ENCODE measurements at regions not wholly inside any gene's neighbourhood (a gene's known extent, or its start where the extent isn't known, plus 50 kb on each side); places are given as distances from the start of the nearest gene placed in this dataset.

GRCh38 chr2:60025496-60025895, 528.0 kb downstream of the BCL11A start:
- POLR2A ChIA-PET, result no interaction called here
- CTCF ChIA-PET, result no interaction called here

GRCh38 chr2:60023256-60023985, 530.0 kb downstream of the BCL11A start:
- CTCF ChIA-PET, result no interaction called here
- POLR2A ChIA-PET, result no interaction called here

GRCh38 chr2:60007671-60008070, 545.8 kb downstream of the BCL11A start:
- CTCF ChIA-PET, result no interaction called here
- POLR2A ChIA-PET, result no interaction called here

- ChIA-PET CTCF (no interaction called here), POLR2A (no interaction called here)
Observed at GRCh38 chr2:60003076-60003475, 550.4 kb downstream of the BCL11A start.

- CTCF ChIA-PET, result no interaction called here
- POLR2A ChIA-PET, result no interaction called here
Observed at GRCh38 chr2:60002183-60002867, 551.1 kb downstream of the BCL11A start.

GRCh38 chr2:60000686-60001085, 552.8 kb downstream of the BCL11A start:
- CTCF ChIA-PET, result no interaction called here
- POLR2A ChIA-PET, result no interaction called here

- ChIA-PET POLR2A (no interaction called here), CTCF (no interaction called here)
Observed at GRCh38 chr2:59998324-59998723, 555.1 kb downstream of the BCL11A start.

GRCh38 chr2:59997371-59997770, 556.1 kb downstream of the BCL11A start:
- POLR2A ChIA-PET, result no interaction called here

GRCh38 chr2:59996855-59997254, 556.6 kb downstream of the BCL11A start:
- ChIA-PET POLR2A (no interaction called here), CTCF (no interaction called here)

More at GRCh38 chr2:59997371-59997770, 556.1 kb downstream of the BCL11A start:
- CTCF ChIA-PET, result interaction anchor here (0.6 kb wide), 1 partner anchor 24 kb away, joined by 3 read pairs; no protein-coding TSS in a partner anchor

GRCh38 chr2:59993726-59994125, 559.7 kb downstream of the BCL11A start:
- ChIA-PET CTCF (no interaction called here), POLR2A (no interaction called here)

- POLR2A ChIA-PET, result no interaction called here
- CTCF ChIA-PET, result no interaction called here
Observed at GRCh38 chr2:59988341-59988740, 565.1 kb downstream of the BCL11A start.

GRCh38 chr2:59986511-59986910, 566.9 kb downstream of the BCL11A start:
- ChIA-PET POLR2A (no interaction called here), CTCF (no interaction called here)

- ChIA-PET POLR2A (no interaction called here), CTCF (no interaction called here)
Observed at GRCh38 chr2:59985923-59986322, 567.5 kb downstream of the BCL11A start.

- CTCF ChIA-PET, result interaction anchor here (0.7 kb wide), 1 partner anchor 23 kb away, joined by 3 read pairs; no protein-coding TSS in a partner anchor
- POLR2A ChIA-PET, result no interaction called here
Observed at GRCh38 chr2:59974051-59974766, 579.2 kb downstream of the BCL11A start.

GRCh38 chr2:59969161-59969560, 584.3 kb downstream of the BCL11A start:
- ChIA-PET CTCF (no interaction called here), POLR2A (no interaction called here)

- ChIA-PET CTCF (no interaction called here), POLR2A (no interaction called here)
Observed at GRCh38 chr2:59968441-59968840, 585.0 kb downstream of the BCL11A start.

- ChIA-PET POLR2A (no interaction called here), CTCF (no interaction called here)
Observed at GRCh38 chr2:59967691-59968090, 585.8 kb downstream of the BCL11A start.

- ChIA-PET POLR2A (no interaction called here), CTCF (no interaction called here)
Observed at GRCh38 chr2:59963157-59963556, 590.3 kb downstream of the BCL11A start.

GRCh38 chr2:59961746-59962145, 591.7 kb downstream of the BCL11A start:
- CTCF ChIA-PET, result no interaction called here
- POLR2A ChIA-PET, result no interaction called here

- CTCF ChIA-PET, result no interaction called here
Observed at GRCh38 chr2:59959944-59960343, 593.5 kb downstream of the BCL11A start.

GRCh38 chr2:59957504-59957903, 596.0 kb downstream of the BCL11A start:
- CTCF ChIA-PET, result no interaction called here
- POLR2A ChIA-PET, result no interaction called here

More at GRCh38 chr2:59959944-59960343, 593.5 kb downstream of the BCL11A start:
- POLR2A ChIA-PET, result no interaction called here

Measured in activated CD8-positive, alpha-beta memory T cell treated with anti-CD3 and anti-CD28 coated beads for 36 hours (primary cell).